Endodermal cell (in vitro differentiated cells): ENCODE measurements at regions not wholly inside any gene's neighbourhood (a gene's known extent, or its start where the extent isn't known, plus 50 kb on each side); places are given as distances from the start of the nearest gene placed in this dataset.

Source experiments
- DNase-seq: peaks from one replicate; pipeline ENCODE4 v3.0.0-alpha.2; 2017
- H3K27ac ChIP-seq: 2 replicates; pipeline ENCODE4 v1.5.1; 2013; ENCODE audit warnings: mild to moderate bottlenecking, low read depth, low read length, moderate library complexity
- H3K27me3 ChIP-seq: 2 replicates; pipeline ENCODE4 v1.6.1; 2013; ENCODE audit warnings: mild to moderate bottlenecking, low read length, moderate library complexity; ENCODE audit not compliant: insufficient read depth, control insufficient read depth, poor library complexity, severe bottlenecking
- H3K36me3 ChIP-seq: 2 replicates; pipeline ENCODE4 v1.7.0; 2013; ENCODE audit warnings: mild to moderate bottlenecking, low read length, moderate library complexity; ENCODE audit not compliant: control insufficient read depth, insufficient read depth
- H3K4me1 ChIP-seq: one replicate; pipeline ENCODE4 v1.7.0; 2013; ENCODE audit warnings: low read length; ENCODE audit not compliant: control insufficient read depth, insufficient read depth
- H3K4me3 ChIP-seq: 2 replicates; pipeline ENCODE4 v1.5.1; 2013; ENCODE audit warnings: mild to moderate bottlenecking, low read length, moderate library complexity
- H3K9ac ChIP-seq: 2 replicates; pipeline ENCODE4 v1.6.1; 2013; ENCODE audit warnings: mild to moderate bottlenecking, low read length, moderate library complexity; ENCODE audit not compliant: poor library complexity, severe bottlenecking; ENCODE audit errors: extremely low read depth
- H3K9me3 ChIP-seq: 2 replicates; pipeline ENCODE4 v1.6.1; 2013; ENCODE audit warnings: mild to moderate bottlenecking, low read length, moderate library complexity; ENCODE audit not compliant: control insufficient read depth
- H3K27ac Mint-ChIP-seq: 2 replicates; pipeline ENCODE4 v1.8.0; 2020; ENCODE audit warnings: mixed read lengths
- H3K27me3 Mint-ChIP-seq: 2 replicates; pipeline ENCODE4 v1.8.0; 2021; ENCODE audit warnings: mild to moderate bottlenecking, mixed read lengths; ENCODE audit not compliant: insufficient read depth
- H3K36me3 Mint-ChIP-seq: 2 replicates; pipeline ENCODE4 v1.8.0; 2020; ENCODE audit warnings: low read depth, mixed read lengths
- H3K4me1 Mint-ChIP-seq: 2 replicates; pipeline ENCODE4 v1.8.0; 2020; ENCODE audit warnings: mixed read lengths
- H3K4me3 Mint-ChIP-seq: 2 replicates; pipeline ENCODE4 v1.8.0; 2020; ENCODE audit warnings: mild to moderate bottlenecking, moderate library complexity, mixed read lengths
- H3K9me3 Mint-ChIP-seq: 2 replicates; pipeline ENCODE4 v1.8.0; 2020; ENCODE audit warnings: mild to moderate bottlenecking, mixed read lengths
- CTCF ChIP-seq: fragments of 200-600 bp; sonication (generic); conservative IDR thresholded peaks from 2 replicates; pipeline ENCODE4 v1.5.0; 2021; ENCODE audit warnings: antibody characterized with exemption, mild to moderate bottlenecking
- WGBS, 2 experiments: methylation state at CpG; one replicate each; pipeline versions ENCODE4 v1.1.5 to v1.1.7; 2013; ENCODE audit warnings: missing lambda C conversion rate in 2 of 2, mixed read lengths in 1 of 2; ENCODE audit not compliant: insufficient coverage in 1 of 2, insufficient read length in 1 of 2; 5-methylcytosine and 5-hydroxymethylcytosine counted together

DNA sequence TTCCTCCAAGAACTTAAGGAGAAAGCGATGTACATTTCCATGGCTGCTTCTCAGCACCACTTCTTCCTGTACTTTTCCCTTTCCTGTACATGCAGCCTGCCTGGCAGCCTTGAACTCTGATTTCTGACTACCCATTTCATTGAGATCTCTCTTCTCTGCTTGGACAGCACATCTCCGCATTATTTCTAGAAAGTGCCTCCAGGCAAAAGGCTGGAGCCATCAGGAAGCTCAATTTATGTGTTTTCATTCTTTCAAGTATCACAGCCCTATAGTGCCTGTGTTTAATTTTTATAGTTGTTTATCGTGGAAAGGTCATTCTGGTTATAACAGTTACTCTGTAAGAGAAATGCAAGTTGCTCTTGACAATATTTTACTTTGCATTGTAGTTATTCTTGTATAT is 688.0 kb upstream of the ANKRD30A start:
- H3K27ac Mint-ChIP-seq = no peak overlapping the region
- peaks cover 3% of the 10 kb centered on the region for H3K9me3 Mint-ChIP-seq
- Histone ChIP-seq H3K36me3 (no peaks in the 10 kb centered on the region), H3K9me3 (no peaks in the 10 kb centered on the region), H3K4me1 (peaks cover 8% of the 10 kb centered on the region), H3K27me3 (no peaks in the 10 kb centered on the region), H3K4me3 (no peak overlapping the region), H3K27ac (no peak overlapping the region), H3K9ac (no peak overlapping the region)
- no peaks in the 10 kb centered on the region for H3K27me3 Mint-ChIP-seq
- WGBS, 2 experiments = 92 to 100% methylated on average over 1 to 3 of the region's 3 CpGs
- H3K36me3 Mint-ChIP-seq = no peaks in the 10 kb centered on the region
- no peak overlapping the region for H3K4me3 Mint-ChIP-seq
- peaks cover 8% of the 10 kb centered on the region for H3K4me1 Mint-ChIP-seq
- no peak for DNase-seq
- no peak for TF ChIP-seq CTCF

DNA sequence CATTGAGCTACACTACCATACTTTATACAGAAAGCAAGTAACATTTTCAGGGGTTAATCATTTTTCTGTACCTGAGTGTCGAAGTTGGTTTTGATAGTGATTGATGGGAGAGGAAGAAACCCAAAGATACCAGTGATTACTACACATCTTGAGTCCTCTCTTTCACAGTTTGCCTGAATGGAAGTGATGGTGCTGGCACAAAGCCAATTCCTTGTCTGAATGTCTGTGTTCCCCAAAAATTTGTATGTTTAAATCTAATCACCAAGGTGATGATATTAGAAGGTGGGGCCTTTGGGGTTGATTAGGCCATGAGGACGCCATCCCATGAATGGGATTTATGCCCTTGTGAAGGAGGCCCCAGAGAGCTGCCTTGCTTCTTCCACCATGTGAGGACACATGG is 696.9 kb upstream of the ANKRD30A start:
- Histone ChIP-seq H3K9me3 (peaks cover 16% of the 10 kb centered on the region), H3K4me1 (no peaks in the 10 kb centered on the region), H3K27me3 (no peaks in the 10 kb centered on the region), H3K4me3 (no peak overlapping the region), H3K27ac (no peak overlapping the region), H3K36me3 (no peaks in the 10 kb centered on the region), H3K9ac (no peak overlapping the region)
- H3K27ac Mint-ChIP-seq = no peak overlapping the region
- H3K9me3 Mint-ChIP-seq = peaks cover 28% of the 10 kb centered on the region
- H3K4me3 Mint-ChIP-seq = no peak overlapping the region
- DNase-seq = no peak
- no peaks in the 10 kb centered on the region for H3K4me1 Mint-ChIP-seq
- H3K27me3 Mint-ChIP-seq = no peaks in the 10 kb centered on the region
- no peak for TF ChIP-seq CTCF
- 83% methylated on average over 2 of the region's 2 CpGs; no CpG with 5 or more reads in 1 of the 2 experiments for WGBS, 2 experiments
- peaks cover 5% of the 10 kb centered on the region for H3K36me3 Mint-ChIP-seq

DNA sequence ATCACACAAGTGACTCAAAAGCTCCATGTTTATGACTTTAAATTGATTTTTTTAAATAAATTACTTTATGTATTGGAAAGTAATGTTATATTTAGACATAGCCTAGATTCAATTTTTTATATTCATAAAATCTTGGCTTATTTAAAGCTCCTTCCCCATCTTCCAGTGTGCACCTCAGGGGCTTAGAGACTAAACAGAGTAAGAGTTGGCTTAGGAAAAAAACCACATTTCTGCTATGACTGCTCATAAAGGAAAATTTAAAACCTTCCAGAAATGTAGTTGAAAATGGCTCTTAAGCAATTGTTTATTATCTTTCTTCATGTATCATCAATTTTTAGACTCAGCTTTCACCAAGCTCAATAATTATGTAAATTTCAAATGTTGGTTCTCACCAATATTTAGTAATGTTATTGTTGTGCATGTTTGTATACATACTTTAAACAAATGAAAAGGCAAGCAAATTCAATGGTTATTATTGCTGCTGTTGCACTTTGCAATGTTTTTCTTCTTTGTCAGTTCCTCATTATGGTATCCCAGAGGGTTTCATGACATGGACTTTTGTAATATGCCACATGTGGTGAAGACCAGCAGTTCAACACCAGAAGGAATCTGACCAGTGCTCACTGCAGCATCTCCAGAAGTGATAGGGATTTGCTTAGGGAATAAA is 700.1 kb upstream of the ANKRD30A start:
- DNase-seq = no peak
- Histone ChIP-seq H3K27ac (no peak overlapping the region), H3K9me3 (peaks cover 16% of the 10 kb centered on the region), H3K9ac (no peak overlapping the region), H3K4me3 (no peak overlapping the region), H3K36me3 (no peaks in the 10 kb centered on the region), H3K4me1 (no peaks in the 10 kb centered on the region), H3K27me3 (no peaks in the 10 kb centered on the region)
- Mint-ChIP-seq H3K27me3 (no peaks in the 10 kb centered on the region), H3K36me3 (peaks cover 5% of the 10 kb centered on the region), H3K4me3 (no peak overlapping the region), H3K4me1 (peaks cover 8% of the 10 kb centered on the region), H3K9me3 (peaks cover 26% of the 10 kb centered on the region), H3K27ac (no peak overlapping the region)
- TF ChIP-seq CTCF = no peak
